ENCODE measurements at regions not wholly inside any gene's neighbourhood (a gene's known extent, or its start where the extent isn't known, plus 50 kb on each side); places are given as distances from the start of the nearest gene placed in this dataset.

- no peak for TF ChIP-seq CTCF (IDR thresholded peaks at IDR 0.05)
- no peak for TF ChIP-seq POLR2A (IDR thresholded peaks at IDR 0.05)
These were observed 110.9 kb upstream of the FAM98A start for GRCh38 chr2:33709951-33710350.
